ENCODE measurements at regions not wholly inside any gene's neighbourhood (a gene's known extent, or its start where the extent isn't known, plus 50 kb on each side); places are given as distances from the start of the nearest gene placed in this dataset.

- no peak for DNase-seq
These were observed 269.5 kb upstream of the NCAM2 start for GRCh38 chr21:20728691-20729090.

- DNase-seq: no peak
These were observed 268.8 kb upstream of the NCAM2 start for GRCh38 chr21:20729376-20729775.

- DNase-seq: no peak
These were observed 267.8 kb upstream of the NCAM2 start for GRCh38 chr21:20730441-20730840.

GRCh38 chr21:20735257-20735656 is 263.0 kb upstream of the NCAM2 start:
- DNase-seq: no peak

GRCh38 chr21:20737227-20737913 is 260.8 kb upstream of the NCAM2 start:
- no peak for DNase-seq

- no peak for DNase-seq
These were observed 258.8 kb upstream of the NCAM2 start for GRCh38 chr21:20739421-20739820.

GRCh38 chr21:20741445-20741844 is 256.8 kb upstream of the NCAM2 start:
- DNase-seq: no peak

- DNase-seq: no peak
These were observed 238.0 kb upstream of the NCAM2 start for GRCh38 chr21:20760221-20760620.

GRCh38 chr21:20774737-20775136 is 223.5 kb upstream of the NCAM2 start:
- DNase-seq: no peak

- DNase-seq: no peak
These were observed 218.9 kb upstream of the NCAM2 start for GRCh38 chr21:20779321-20779720.

- DNase-seq: no peak
These were observed 214.6 kb upstream of the NCAM2 start for GRCh38 chr21:20783611-20784010.

GRCh38 chr21:20789729-20790500 is 208.3 kb upstream of the NCAM2 start:
- DNase-seq: no peak

GRCh38 chr21:20800106-20800505 is 198.1 kb upstream of the NCAM2 start:
- no peak for DNase-seq

- DNase-seq: no peak
These were observed 196.0 kb upstream of the NCAM2 start for GRCh38 chr21:20802201-20802600.

GRCh38 chr21:20802631-20803260 is 195.5 kb upstream of the NCAM2 start:
- DNase-seq: no peak

GRCh38 chr21:20811702-20812101 is 186.5 kb upstream of the NCAM2 start:
- no peak for DNase-seq

GRCh38 chr21:20814090-20814489 is 184.1 kb upstream of the NCAM2 start:
- no peak for DNase-seq

GRCh38 chr21:20822666-20823065 is 175.5 kb upstream of the NCAM2 start:
- DNase-seq: no peak

GRCh38 chr21:20852866-20853265 is 145.3 kb upstream of the NCAM2 start:
- no peak for DNase-seq

GRCh38 chr21:20856926-20857325 is 141.3 kb upstream of the NCAM2 start:
- peak; percentile 96 for DNase-seq

- DNase-seq: no peak
These were observed 124.0 kb upstream of the NCAM2 start for GRCh38 chr21:20874202-20874601.

- peak; percentile 74 for DNase-seq
These were observed 122.5 kb upstream of the NCAM2 start for GRCh38 chr21:20875742-20876141.

GRCh38 chr21:20877976-20878375 is 120.2 kb upstream of the NCAM2 start:
- DNase-seq: no peak

Data from NCI-H510A treated with DMSO at 0.1 percent for 48 hours (cell line).